Astrocyte (in vitro differentiated cells and primary cell): ENCODE measurements at regions not wholly inside any gene's neighbourhood (a gene's known extent, or its start where the extent isn't known, plus 50 kb on each side); places are given as distances from the start of the nearest gene placed in this dataset.

ENCODE experiments used
- DNase-seq: peaks from one replicate; pipeline ENCODE4 v3.0.0-alpha.2; 2010; ENCODE audit warnings: low read depth
- FAIRE-seq: peaks from 2 replicates; lab custom pipeline; 2011; peaks lifted over from hg19 to GRCh38; lab: Jason Lieb, UNC
- H2AFZ ChIP-seq: 2 replicates; pipeline ENCODE4 v1.6.0; 2012; ENCODE audit warnings: low read depth, low read length, inconsistent platforms
- H3K27ac ChIP-seq: 2 replicates; pipeline ENCODE4 v1.5.1; 2011; ENCODE audit warnings: low read depth, low read length, inconsistent platforms
- H3K27me3 ChIP-seq: 2 replicates; pipeline ENCODE4 v1.6.0; 2011; ENCODE audit warnings: low read length, inconsistent platforms; ENCODE audit not compliant: insufficient read depth
- H3K36me3 ChIP-seq: 2 replicates; pipeline ENCODE4 v1.5.1; 2011; ENCODE audit warnings: low read length, inconsistent platforms; ENCODE audit not compliant: insufficient read depth
- H3K4me1 ChIP-seq: 2 replicates; pipeline ENCODE4 v1.5.1; 2011; ENCODE audit warnings: low read length, inconsistent platforms; ENCODE audit not compliant: insufficient read depth
- H3K4me2 ChIP-seq: 2 replicates; pipeline ENCODE4 v1.6.0; 2012; ENCODE audit warnings: low read length, inconsistent platforms
- H3K4me3 ChIP-seq: 2 replicates; pipeline ENCODE4 v1.5.1; 2011; ENCODE audit warnings: low read depth, mild to moderate bottlenecking, low read length, inconsistent platforms; ENCODE audit not compliant: insufficient read depth
- H3K79me2 ChIP-seq: 2 replicates; pipeline ENCODE4 v1.6.0; 2012; ENCODE audit warnings: mild to moderate bottlenecking, low read length, inconsistent platforms; ENCODE audit not compliant: insufficient read depth
- H3K9ac ChIP-seq: 2 replicates; pipeline ENCODE4 v1.6.0; 2012; ENCODE audit warnings: mild to moderate bottlenecking, low read length, inconsistent platforms
- H3K9me3 ChIP-seq: 2 replicates; pipeline ENCODE4 v1.5.1; 2012; ENCODE audit warnings: low read depth, mild to moderate bottlenecking, low read length, inconsistent platforms; ENCODE audit not compliant: insufficient read depth
- H4K20me1 ChIP-seq: 2 replicates; pipeline ENCODE4 v1.6.0; 2012; ENCODE audit warnings: low read length, inconsistent platforms; ENCODE audit not compliant: insufficient read depth
- H3K27ac Mint-ChIP-seq: one replicate; pipeline ENCODE4 v1.8.0; 2021; ENCODE audit warnings: mild to moderate bottlenecking, mixed read lengths; ENCODE audit not compliant: unreplicated experiment
- H3K27me3 Mint-ChIP-seq: one replicate; pipeline ENCODE4 v1.8.0; 2021; ENCODE audit warnings: low read depth, mixed read lengths; ENCODE audit not compliant: unreplicated experiment
- H3K36me3 Mint-ChIP-seq: one replicate; pipeline ENCODE4 v1.8.0; 2021; ENCODE audit warnings: low read depth, mixed read lengths; ENCODE audit not compliant: unreplicated experiment
- H3K4me1 Mint-ChIP-seq: one replicate; pipeline ENCODE4 v1.8.0; 2021; ENCODE audit warnings: low read depth, mixed read lengths; ENCODE audit not compliant: unreplicated experiment
- H3K4me3 Mint-ChIP-seq: one replicate; pipeline ENCODE4 v1.8.0; 2021; ENCODE audit warnings: mild to moderate bottlenecking, moderate library complexity, mixed read lengths; ENCODE audit not compliant: unreplicated experiment
- H3K9me3 Mint-ChIP-seq: one replicate; pipeline ENCODE4 v1.8.0; 2021; ENCODE audit warnings: mild to moderate bottlenecking, mixed read lengths; ENCODE audit not compliant: unreplicated experiment
- CTCF ChIP-seq: IDR thresholded peaks from 2 replicates; pipeline ENCODE4 v1.5.1; 2011; ENCODE audit warnings: low read depth, mild to moderate bottlenecking, inconsistent platforms, low read length, moderate library complexity; ENCODE audit not compliant: insufficient read depth
- EZH2 ChIP-seq: IDR thresholded peaks from 2 replicates; pipeline ENCODE4 v1.6.1; 2012; ENCODE audit warnings: mild to moderate bottlenecking, low read length, inconsistent platforms; ENCODE audit not compliant: insufficient read depth

GRCh38 chr13:74633734-74634133 is 499.5 kb upstream of the KLF12 start:
- Mint-ChIP-seq H3K27ac (no peak overlapping the region), H3K9me3 (no peaks in the 10 kb centered on the region), H3K27me3 (no peaks in the 10 kb centered on the region), H3K36me3 (no peaks in the 10 kb centered on the region), H3K4me1 (no peaks in the 10 kb centered on the region), H3K4me3 (no peak overlapping the region)
- no peak for FAIRE-seq
- no peak for TF ChIP-seq CTCF
- TF ChIP-seq EZH2, result no peak
- no peak overlapping the region for H3K27ac ChIP-seq
- no peaks in the 10 kb centered on the region for H3K36me3 ChIP-seq
- no peak overlapping the region for H3K9ac ChIP-seq
- H3K4me2 ChIP-seq, result no peak overlapping the region
- DNase-seq, result no peak
- no peaks in the 10 kb centered on the region for H3K79me2 ChIP-seq
- no peaks in the 10 kb centered on the region for H3K4me1 ChIP-seq
- no peaks in the 10 kb centered on the region for H3K9me3 ChIP-seq
- H3K4me3 ChIP-seq, result no peak overlapping the region
- no peak overlapping the region for H2AFZ ChIP-seq
- no peaks in the 10 kb centered on the region for H3K27me3 ChIP-seq
- H4K20me1 ChIP-seq, result no peaks in the 10 kb centered on the region

GRCh38 chr13:74629985-74630384 is 495.8 kb upstream of the KLF12 start:
- H3K4me1 Mint-ChIP-seq, result no peaks in the 10 kb centered on the region
- no peaks in the 10 kb centered on the region for H3K9me3 ChIP-seq
- no peak overlapping the region for H3K4me3 Mint-ChIP-seq
- no peaks in the 10 kb centered on the region for H3K36me3 ChIP-seq
- no peak overlapping the region for H3K27ac Mint-ChIP-seq
- H3K79me2 ChIP-seq, result no peaks in the 10 kb centered on the region
- no peak overlapping the region for H3K4me3 ChIP-seq
- no peaks in the 10 kb centered on the region for H3K36me3 Mint-ChIP-seq
- H3K27ac ChIP-seq, result no peak overlapping the region
- no peak for TF ChIP-seq CTCF
- FAIRE-seq (no peak), DNase-seq (no peak)
- H3K27me3 Mint-ChIP-seq, result no peaks in the 10 kb centered on the region
- no peaks in the 10 kb centered on the region for H4K20me1 ChIP-seq
- H3K9me3 Mint-ChIP-seq, result no peaks in the 10 kb centered on the region
- no peaks in the 10 kb centered on the region for H3K27me3 ChIP-seq
- H3K9ac ChIP-seq, result no peak overlapping the region
- H2AFZ ChIP-seq, result no peak overlapping the region
- H3K4me2 ChIP-seq, result no peak overlapping the region
- no peaks in the 10 kb centered on the region for H3K4me1 ChIP-seq

GRCh38 chr13:74625541-74625940 is 491.3 kb upstream of the KLF12 start:
- Histone ChIP-seq H3K9me3 (no peaks in the 10 kb centered on the region), H2AFZ (no peak overlapping the region), H3K4me1 (no peaks in the 10 kb centered on the region), H3K9ac (no peak overlapping the region), H3K4me2 (no peak overlapping the region), H3K27me3 (no peaks in the 10 kb centered on the region), H3K79me2 (no peaks in the 10 kb centered on the region), H3K27ac (no peak overlapping the region), H3K36me3 (no peaks in the 10 kb centered on the region), H3K4me3 (no peak overlapping the region), H4K20me1 (no peaks in the 10 kb centered on the region)
- no peak for DNase-seq
- FAIRE-seq, result no peak
- no peaks in the 10 kb centered on the region for H3K4me1 Mint-ChIP-seq
- H3K27me3 Mint-ChIP-seq, result no peaks in the 10 kb centered on the region
- H3K27ac Mint-ChIP-seq, result no peak overlapping the region
- H3K4me3 Mint-ChIP-seq, result no peak overlapping the region
- no peak for TF ChIP-seq CTCF
- no peak for TF ChIP-seq EZH2
- no peaks in the 10 kb centered on the region for H3K9me3 Mint-ChIP-seq
- H3K36me3 Mint-ChIP-seq, result no peaks in the 10 kb centered on the region
